ENCODE measurements at regions not wholly inside any gene's neighbourhood (a gene's known extent, or its start where the extent isn't known, plus 50 kb on each side); places are given as distances from the start of the nearest gene placed in this dataset.

DNA sequence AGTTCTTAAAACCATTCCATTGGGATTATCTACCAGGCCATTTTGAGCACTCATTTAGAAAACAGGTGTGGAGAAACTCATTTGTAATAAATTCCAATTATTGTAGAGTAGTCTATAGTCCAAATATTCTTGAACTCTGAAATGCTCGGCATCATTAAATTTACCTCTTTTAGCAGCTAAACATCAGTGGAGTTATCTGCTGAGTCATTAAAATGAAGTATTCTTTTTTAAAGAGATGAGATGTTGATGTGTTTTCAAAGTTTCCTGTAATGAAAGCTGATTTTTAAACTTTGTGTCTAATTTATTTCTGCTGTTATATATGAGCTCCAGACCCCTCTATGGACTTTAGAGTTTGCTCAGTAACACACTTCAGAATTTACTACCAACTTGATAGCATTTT lies 1635.2 kb downstream of the SUCLG1 start:
- Histone ChIP-seq H3K4me3 (ENCODE audit: low read depth, low read length, poor library complexity, severe bottlenecking) (no peak overlapping the region), H3K4me1 (ENCODE audit: insufficient read depth, low read length, severe bottlenecking) (no peaks in the 10 kb centered on the region), H2AFZ (ENCODE audit: low read length) (no peak overlapping the region), H3K4me2 (ENCODE audit: low read length) (no peak overlapping the region), H3K9me2 (ENCODE audit: low read depth, low read length) (no peaks in the 10 kb centered on the region), H3K27me3 (ENCODE audit: insufficient read depth, low read length) (no peaks in the 10 kb centered on the region), H4K20me1 (ENCODE audit: insufficient read depth, low read length) (no peaks in the 10 kb centered on the region), H3K9me3 (ENCODE audit: low read length) (no peaks in the 10 kb centered on the region), H3K27ac (ENCODE audit: low read depth, low read length, poor library complexity, severe bottlenecking) (no peak overlapping the region), H3K9ac (ENCODE audit: low read length) (no peak overlapping the region), H3K36me3 (ENCODE audit: insufficient read depth, low read length) (no peaks in the 10 kb centered on the region), H3F3A (ENCODE audit: insufficient read depth, low read length) (no peaks in the 10 kb centered on the region), H3K79me2 (ENCODE audit: insufficient read depth, low read length) (no peaks in the 10 kb centered on the region)
- no peak for TF ChIP-seq EZH2 (IDR thresholded peaks at IDR 0.05; ENCODE audit: borderline replicate concordance, low read length)

DNA sequence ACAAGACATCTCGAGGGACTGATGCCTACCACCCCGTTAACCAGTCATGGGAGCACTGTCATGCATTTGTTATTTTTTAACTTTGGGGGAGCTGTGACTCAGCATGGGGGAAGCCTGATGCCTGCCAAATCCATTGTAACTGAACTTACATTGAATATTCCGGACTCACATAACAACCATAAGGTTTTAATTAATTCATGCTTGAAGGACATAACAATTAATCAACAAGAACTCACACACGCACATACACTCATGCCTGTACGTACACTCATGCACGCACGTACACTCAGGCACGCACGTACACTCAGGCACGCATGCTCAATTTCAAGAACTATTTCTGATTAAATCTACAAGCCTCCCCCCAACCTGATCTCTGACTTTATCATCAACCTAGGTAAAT lies 1639.1 kb downstream of the SUCLG1 start:
- Histone ChIP-seq H2AFZ (ENCODE audit: low read length) (no peak overlapping the region), H3F3A (ENCODE audit: insufficient read depth, low read length) (no peaks in the 10 kb centered on the region), H3K36me3 (ENCODE audit: insufficient read depth, low read length) (no peaks in the 10 kb centered on the region), H4K20me1 (ENCODE audit: insufficient read depth, low read length) (no peaks in the 10 kb centered on the region), H3K4me3 (ENCODE audit: low read depth, low read length, poor library complexity, severe bottlenecking) (no peak overlapping the region), H3K27me3 (ENCODE audit: insufficient read depth, low read length) (no peaks in the 10 kb centered on the region), H3K4me1 (ENCODE audit: insufficient read depth, low read length, severe bottlenecking) (no peaks in the 10 kb centered on the region), H3K9me2 (ENCODE audit: low read depth, low read length) (no peaks in the 10 kb centered on the region), H3K9ac (ENCODE audit: low read length) (no peak overlapping the region), H3K4me2 (ENCODE audit: low read length) (no peak overlapping the region), H3K79me2 (ENCODE audit: insufficient read depth, low read length) (no peaks in the 10 kb centered on the region), H3K9me3 (ENCODE audit: low read length) (no peaks in the 10 kb centered on the region), H3K27ac (ENCODE audit: low read depth, low read length, poor library complexity, severe bottlenecking) (no peak overlapping the region)
- no peak for TF ChIP-seq EZH2 (IDR thresholded peaks at IDR 0.05; ENCODE audit: borderline replicate concordance, low read length)
- TF ChIP-seq, protein P1, sequence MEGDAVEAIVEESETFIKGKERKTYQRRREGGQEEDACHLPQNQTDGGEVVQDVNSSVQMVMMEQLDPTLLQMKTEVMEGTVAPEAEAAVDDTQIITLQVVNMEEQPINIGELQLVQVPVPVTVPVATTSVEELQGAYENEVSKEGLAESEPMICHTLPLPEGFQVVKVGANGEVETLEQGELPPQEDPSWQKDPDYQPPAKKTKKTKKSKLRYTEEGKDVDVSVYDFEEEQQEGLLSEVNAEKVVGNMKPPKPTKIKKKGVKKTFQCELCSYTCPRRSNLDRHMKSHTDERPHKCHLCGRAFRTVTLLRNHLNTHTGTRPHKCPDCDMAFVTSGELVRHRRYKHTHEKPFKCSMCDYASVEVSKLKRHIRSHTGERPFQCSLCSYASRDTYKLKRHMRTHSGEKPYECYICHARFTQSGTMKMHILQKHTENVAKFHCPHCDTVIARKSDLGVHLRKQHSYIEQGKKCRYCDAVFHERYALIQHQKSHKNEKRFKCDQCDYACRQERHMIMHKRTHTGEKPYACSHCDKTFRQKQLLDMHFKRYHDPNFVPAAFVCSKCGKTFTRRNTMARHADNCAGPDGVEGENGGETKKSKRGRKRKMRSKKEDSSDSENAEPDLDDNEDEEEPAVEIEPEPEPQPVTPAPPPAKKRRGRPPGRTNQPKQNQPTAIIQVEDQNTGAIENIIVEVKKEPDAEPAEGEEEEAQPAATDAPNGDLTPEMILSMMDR (IDR thresholded peaks at IDR 0.05; ENCODE audit: low read length): no peak

DNA sequence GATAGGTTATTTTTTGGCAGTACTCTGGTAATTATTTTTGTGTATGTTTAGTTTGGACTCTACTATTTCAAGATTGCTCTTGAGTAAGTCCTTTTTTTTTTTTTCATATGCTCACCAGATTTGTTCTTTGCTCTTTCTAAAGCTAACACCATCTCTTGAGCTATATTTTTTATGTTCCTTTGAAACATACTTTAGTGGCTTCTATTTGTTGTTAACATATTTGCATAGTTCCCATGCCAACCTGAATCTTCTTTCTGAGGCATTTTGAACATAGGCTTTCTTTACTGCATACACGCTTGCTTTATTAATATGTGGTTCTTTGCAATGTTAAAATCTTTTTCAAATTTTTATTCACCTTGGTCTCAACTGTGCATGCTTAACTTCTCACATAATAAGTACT lies 1644.9 kb downstream of the SUCLG1 start:
- Histone ChIP-seq H3K9me3 (ENCODE audit: low read length) (no peaks in the 10 kb centered on the region), H4K20me1 (ENCODE audit: insufficient read depth, low read length) (no peaks in the 10 kb centered on the region), H3F3A (ENCODE audit: insufficient read depth, low read length) (no peaks in the 10 kb centered on the region), H3K4me3 (ENCODE audit: low read depth, low read length, poor library complexity, severe bottlenecking) (no peak overlapping the region), H3K9me2 (ENCODE audit: low read depth, low read length) (no peaks in the 10 kb centered on the region), H3K9ac (ENCODE audit: low read length) (no peak overlapping the region), H3K4me1 (ENCODE audit: insufficient read depth, low read length, severe bottlenecking) (no peaks in the 10 kb centered on the region), H3K79me2 (ENCODE audit: insufficient read depth, low read length) (no peaks in the 10 kb centered on the region), H3K4me2 (ENCODE audit: low read length) (no peak overlapping the region), H3K36me3 (ENCODE audit: insufficient read depth, low read length) (no peaks in the 10 kb centered on the region), H3K27me3 (ENCODE audit: insufficient read depth, low read length) (no peaks in the 10 kb centered on the region), H3K27ac (ENCODE audit: low read depth, low read length, poor library complexity, severe bottlenecking) (no peak overlapping the region), H2AFZ (ENCODE audit: low read length) (no peak overlapping the region)
- no peak for TF ChIP-seq EZH2 (IDR thresholded peaks at IDR 0.05; ENCODE audit: borderline replicate concordance, low read length)
- TF ChIP-seq, protein P1 (IDR thresholded peaks at IDR 0.05; ENCODE audit: low read length): no peak

DNA sequence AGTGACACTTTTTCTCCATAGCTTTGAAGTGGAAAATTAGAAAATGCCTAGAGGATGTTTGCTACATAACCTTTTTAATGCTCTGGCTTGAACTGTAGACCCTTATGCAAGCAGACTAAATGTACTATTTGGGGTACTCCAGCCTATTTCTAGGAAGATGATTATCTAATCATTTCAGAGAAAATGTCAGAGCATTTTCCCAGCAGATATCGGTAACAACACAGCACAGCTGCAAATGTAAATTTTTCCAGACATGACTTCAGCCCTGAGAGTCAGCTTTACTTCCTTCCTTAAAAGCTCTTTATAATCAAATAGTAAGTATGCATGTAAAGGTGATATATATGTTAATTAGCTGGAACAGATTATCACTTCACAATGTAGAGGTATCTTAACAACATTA lies 1647.1 kb downstream of the SUCLG1 start:
- no peak for TF ChIP-seq EZH2 (IDR thresholded peaks at IDR 0.05; ENCODE audit: borderline replicate concordance, low read length)
- TF ChIP-seq, protein P1 (IDR thresholded peaks at IDR 0.05; ENCODE audit: low read length): no peak

More for the DNA sequence above, 1647.1 kb downstream of the SUCLG1 start:
- Histone ChIP-seq H3K4me3 (ENCODE audit: low read depth, low read length, poor library complexity, severe bottlenecking) (no peak overlapping the region), H3K27ac (ENCODE audit: low read depth, low read length, poor library complexity, severe bottlenecking) (no peak overlapping the region), H3K9me2 (ENCODE audit: low read depth, low read length) (no peaks in the 10 kb centered on the region), H3F3A (ENCODE audit: insufficient read depth, low read length) (no peaks in the 10 kb centered on the region), H3K4me1 (ENCODE audit: insufficient read depth, low read length, severe bottlenecking) (no peaks in the 10 kb centered on the region), H3K27me3 (ENCODE audit: insufficient read depth, low read length) (no peaks in the 10 kb centered on the region), H2AFZ (ENCODE audit: low read length) (no peak overlapping the region), H3K9ac (ENCODE audit: low read length) (no peak overlapping the region), H3K36me3 (ENCODE audit: insufficient read depth, low read length) (no peaks in the 10 kb centered on the region), H3K9me3 (ENCODE audit: low read length) (no peaks in the 10 kb centered on the region), H3K79me2 (ENCODE audit: insufficient read depth, low read length) (no peaks in the 10 kb centered on the region), H3K4me2 (ENCODE audit: low read length) (no peak overlapping the region), H4K20me1 (ENCODE audit: insufficient read depth, low read length) (no peaks in the 10 kb centered on the region)
